ENCODE measurements at regions not wholly inside any gene's neighbourhood (a gene's known extent, or its start where the extent isn't known, plus 50 kb on each side); places are given as distances from the start of the nearest gene placed in this dataset.

DNA sequence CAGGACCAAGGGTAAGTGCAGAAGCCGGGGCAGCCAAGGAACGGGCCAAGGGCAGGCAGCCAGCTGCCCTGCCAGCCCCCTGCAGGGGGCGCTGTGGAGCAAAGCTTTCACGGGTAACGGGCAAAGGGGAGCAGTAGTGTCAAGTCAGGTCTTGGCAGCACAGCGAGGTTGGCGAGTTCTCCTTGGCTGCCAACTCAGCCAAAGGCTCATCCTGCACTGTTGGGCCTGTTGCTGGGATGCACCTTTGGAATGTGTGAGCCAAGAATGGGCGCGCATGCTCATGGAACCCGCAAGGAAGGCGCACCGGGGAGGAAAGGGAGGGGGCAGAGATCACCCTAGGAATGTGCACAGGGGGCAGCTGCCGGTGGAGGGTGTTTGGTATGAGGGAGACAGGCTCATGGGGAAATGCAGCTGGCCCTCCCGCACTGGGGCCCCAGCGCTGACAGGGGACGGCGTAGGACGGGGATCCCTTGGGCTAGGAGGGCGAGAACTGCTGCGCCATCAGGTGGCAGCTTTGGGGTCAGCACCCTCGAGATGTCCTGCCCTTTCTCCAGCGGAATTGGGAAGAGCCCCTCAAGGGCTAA, 138.0 kb downstream of the ASCL4 start:
- Histone ChIP-seq H3K4me3 (ENCODE audit: control extremely low read depth in 1 of 5, extremely low read depth in 1 of 5, insufficient read depth in 1 of 5, low read depth in 2 of 5, low read length in 4 of 5) (peak overlapping the region in 4 of 5 experiments; percentile 25 to 35 (median 32)), H4K20me1 (ENCODE audit: control insufficient read depth, insufficient read depth, low read length, poor library complexity, severe bottlenecking) (no peaks in the 10 kb centered on the region), H3K4me2 (replicated peaks; ENCODE audit: low read depth, low read length, poor library complexity, severe bottlenecking) (peak overlapping the region; percentile 64), H2AFZ (ENCODE audit: insufficient read depth, low read depth, low read length, poor library complexity, severe bottlenecking) (peak overlapping the region; percentile 53), H3K4me1 (ENCODE audit: control insufficient read depth in 2 of 2, insufficient read depth in 2 of 2, low read length in 2 of 2) (peaks cover 5 to 6% of the 10 kb centered on the region in 2 donors), H3K27me3 (replicated peaks in 1 of 4; ENCODE audit: control extremely low read depth in 1 of 4, control insufficient read depth in 3 of 4, insufficient read depth in 4 of 4, low read length in 3 of 4) (peaks cover 0 to 64% (median 21%) of the 10 kb centered on the region in 4 experiments), H3K79me2 (ENCODE audit: control insufficient read depth, insufficient read depth, low read length) (no peaks in the 10 kb centered on the region), H3K36me3 (replicated peaks in 1 of 2; ENCODE audit: control extremely low read depth in 1 of 2, control insufficient read depth in 1 of 2, extremely low read depth in 1 of 2, insufficient read depth in 2 of 2, low read length in 1 of 2) (no peaks in the 10 kb centered on the region), H3K9me3 (ENCODE audit: control extremely low read depth in 1 of 3, control insufficient read depth in 2 of 3, insufficient read depth in 1 of 3, low read length in 2 of 3) (no peaks in the 10 kb centered on the region), H3K27ac (ENCODE audit: low read length in 2 of 2) (no peak overlapping the region), H3K9ac (ENCODE audit: low read length) (peak overlapping the region; percentile 25)
- Mint-ChIP-seq H3K27ac (no peak overlapping the region), H3K9me3 (ENCODE audit: insufficient read depth) (no peaks in the 10 kb centered on the region), H3K4me1 (peaks cover 7% of the 10 kb centered on the region), H3K4me3 (peak overlapping the region; percentile 76), H3K27me3 (peaks cover 69% of the 10 kb centered on the region)
- WGBS (ENCODE audit: insufficient coverage) = 3% methylated on average over 21 of the region's 22 CpGs
- DNase-seq (peak; percentile 60), ATAC-seq (ENCODE audit: low read depth) (peak; percentile 57)
- ChIA-PET CTCF (interaction anchor here (0.7 to 1.7 kb wide), 6 partner anchors 9 to 1185 kb away, joined by 3 to 6 read pairs (median 3); partner anchors contain the start of gene UNG), POLR2A (no interaction called here)
- TF ChIP-seq, protein P1, sequence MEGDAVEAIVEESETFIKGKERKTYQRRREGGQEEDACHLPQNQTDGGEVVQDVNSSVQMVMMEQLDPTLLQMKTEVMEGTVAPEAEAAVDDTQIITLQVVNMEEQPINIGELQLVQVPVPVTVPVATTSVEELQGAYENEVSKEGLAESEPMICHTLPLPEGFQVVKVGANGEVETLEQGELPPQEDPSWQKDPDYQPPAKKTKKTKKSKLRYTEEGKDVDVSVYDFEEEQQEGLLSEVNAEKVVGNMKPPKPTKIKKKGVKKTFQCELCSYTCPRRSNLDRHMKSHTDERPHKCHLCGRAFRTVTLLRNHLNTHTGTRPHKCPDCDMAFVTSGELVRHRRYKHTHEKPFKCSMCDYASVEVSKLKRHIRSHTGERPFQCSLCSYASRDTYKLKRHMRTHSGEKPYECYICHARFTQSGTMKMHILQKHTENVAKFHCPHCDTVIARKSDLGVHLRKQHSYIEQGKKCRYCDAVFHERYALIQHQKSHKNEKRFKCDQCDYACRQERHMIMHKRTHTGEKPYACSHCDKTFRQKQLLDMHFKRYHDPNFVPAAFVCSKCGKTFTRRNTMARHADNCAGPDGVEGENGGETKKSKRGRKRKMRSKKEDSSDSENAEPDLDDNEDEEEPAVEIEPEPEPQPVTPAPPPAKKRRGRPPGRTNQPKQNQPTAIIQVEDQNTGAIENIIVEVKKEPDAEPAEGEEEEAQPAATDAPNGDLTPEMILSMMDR (IDR thresholded peaks at IDR 0.05) = peak; percentile 74
- no peak for TF ChIP-seq EZH2 (IDR thresholded peaks at IDR 0.05; ENCODE audit: borderline replicate concordance, insufficient read depth, low read depth, low read length, poor library complexity, severe bottlenecking)
- intact Hi-C loops (cut with micrococcal nuclease) = no loop called here

DNA sequence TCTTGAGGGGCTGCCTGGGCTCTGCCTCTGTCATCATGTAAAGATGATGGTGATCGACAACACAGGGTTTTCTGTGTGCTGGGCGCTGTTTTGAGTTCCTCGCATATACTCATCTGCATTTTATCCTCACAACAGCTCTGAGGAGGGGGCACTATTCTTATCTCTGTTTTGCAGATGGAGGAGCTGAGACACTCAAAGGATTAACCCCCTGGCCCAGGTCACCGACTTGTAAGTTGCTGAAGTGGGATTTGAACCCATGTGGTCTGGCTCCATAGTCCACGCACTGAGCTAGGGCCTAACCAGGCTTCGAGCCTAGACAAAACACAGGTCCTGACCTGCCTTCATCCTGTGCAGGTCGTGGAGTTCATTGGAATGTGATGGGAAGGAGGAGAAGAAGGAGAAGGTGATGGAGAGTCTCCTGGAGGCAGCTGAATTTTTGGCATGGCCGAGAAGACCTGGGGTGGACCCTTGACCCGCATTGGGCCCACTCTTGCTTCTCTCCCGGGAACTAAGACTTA, 140.0 kb downstream of the ASCL4 start:
- intact Hi-C loops (cut with micrococcal nuclease) = no loop called here

More for the DNA sequence above, 140.0 kb downstream of the ASCL4 start:
- Histone ChIP-seq H3K36me3 (replicated peaks in 1 of 2; ENCODE audit: control extremely low read depth in 1 of 2, control insufficient read depth in 1 of 2, extremely low read depth in 1 of 2, insufficient read depth in 2 of 2, low read length in 1 of 2) (no peaks in the 10 kb centered on the region), H4K20me1 (ENCODE audit: control insufficient read depth, insufficient read depth, low read length, poor library complexity, severe bottlenecking) (no peaks in the 10 kb centered on the region), H3K4me1 (ENCODE audit: control insufficient read depth in 2 of 2, insufficient read depth in 2 of 2, low read length in 2 of 2) (peaks cover 5 to 6% of the 10 kb centered on the region in 2 donors), H3K27ac (ENCODE audit: low read length in 2 of 2) (no peak overlapping the region), H3K4me2 (replicated peaks; ENCODE audit: low read depth, low read length, poor library complexity, severe bottlenecking) (no peak overlapping the region), H3K9me3 (ENCODE audit: control extremely low read depth in 1 of 3, control insufficient read depth in 2 of 3, insufficient read depth in 1 of 3, low read length in 2 of 3) (no peaks in the 10 kb centered on the region), H3K27me3 (replicated peaks in 1 of 4; ENCODE audit: control extremely low read depth in 1 of 4, control insufficient read depth in 3 of 4, insufficient read depth in 4 of 4, low read length in 3 of 4) (peaks cover 0 to 63% (median 20%) of the 10 kb centered on the region in 4 experiments), H2AFZ (ENCODE audit: insufficient read depth, low read depth, low read length, poor library complexity, severe bottlenecking) (no peak overlapping the region), H3K4me3 (ENCODE audit: control extremely low read depth in 1 of 5, extremely low read depth in 1 of 5, insufficient read depth in 1 of 5, low read depth in 2 of 5, low read length in 4 of 5) (no peak overlapping the region), H3K79me2 (ENCODE audit: control insufficient read depth, insufficient read depth, low read length) (no peaks in the 10 kb centered on the region), H3K9ac (ENCODE audit: low read length) (no peak overlapping the region)
- no peak overlapping the region for H3K4me3 Mint-ChIP-seq
- no peak for DNase-seq
- ChIA-PET POLR2A (no interaction called here), CTCF (no interaction called here)
- H3K27me3 Mint-ChIP-seq = peaks cover 68% of the 10 kb centered on the region
- ATAC-seq (ENCODE audit: low read depth) = no peak
- 73% methylated on average over 7 of the region's 10 CpGs for WGBS (ENCODE audit: insufficient coverage)
- H3K4me1 Mint-ChIP-seq = peaks cover 9% of the 10 kb centered on the region
- H3K9me3 Mint-ChIP-seq (ENCODE audit: insufficient read depth) = no peaks in the 10 kb centered on the region
- TF ChIP-seq EZH2 (IDR thresholded peaks at IDR 0.05; ENCODE audit: borderline replicate concordance, insufficient read depth, low read depth, low read length, poor library complexity, severe bottlenecking) = no peak
- TF ChIP-seq, protein P1 (IDR thresholded peaks at IDR 0.05) = no peak
- no peak overlapping the region for H3K27ac Mint-ChIP-seq
